ENCODE measurements at regions not wholly inside any gene's neighbourhood (a gene's known extent, or its start where the extent isn't known, plus 50 kb on each side); places are given as distances from the start of the nearest gene placed in this dataset.

DNA sequence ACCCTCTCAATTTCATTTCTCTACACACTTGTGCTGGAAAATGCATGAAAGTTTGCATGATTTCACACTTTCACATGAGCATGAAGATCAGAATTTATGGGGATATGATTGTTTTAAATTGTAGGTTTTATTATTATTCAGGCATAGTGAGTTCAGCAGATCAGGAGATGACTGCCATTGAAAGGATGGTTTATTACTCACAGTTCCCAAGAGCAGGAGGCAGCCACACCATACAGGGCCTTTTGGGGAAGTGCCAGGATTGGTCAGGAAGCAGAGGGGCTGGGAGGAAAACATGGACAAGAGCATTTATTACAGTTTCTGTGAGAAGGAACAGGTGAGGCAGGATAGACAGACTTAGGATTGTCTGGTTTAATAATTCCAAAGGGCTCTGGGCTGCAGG lies 114.6 kb upstream of the KCNJ15 start:
- TF ChIP-seq, protein P1, sequence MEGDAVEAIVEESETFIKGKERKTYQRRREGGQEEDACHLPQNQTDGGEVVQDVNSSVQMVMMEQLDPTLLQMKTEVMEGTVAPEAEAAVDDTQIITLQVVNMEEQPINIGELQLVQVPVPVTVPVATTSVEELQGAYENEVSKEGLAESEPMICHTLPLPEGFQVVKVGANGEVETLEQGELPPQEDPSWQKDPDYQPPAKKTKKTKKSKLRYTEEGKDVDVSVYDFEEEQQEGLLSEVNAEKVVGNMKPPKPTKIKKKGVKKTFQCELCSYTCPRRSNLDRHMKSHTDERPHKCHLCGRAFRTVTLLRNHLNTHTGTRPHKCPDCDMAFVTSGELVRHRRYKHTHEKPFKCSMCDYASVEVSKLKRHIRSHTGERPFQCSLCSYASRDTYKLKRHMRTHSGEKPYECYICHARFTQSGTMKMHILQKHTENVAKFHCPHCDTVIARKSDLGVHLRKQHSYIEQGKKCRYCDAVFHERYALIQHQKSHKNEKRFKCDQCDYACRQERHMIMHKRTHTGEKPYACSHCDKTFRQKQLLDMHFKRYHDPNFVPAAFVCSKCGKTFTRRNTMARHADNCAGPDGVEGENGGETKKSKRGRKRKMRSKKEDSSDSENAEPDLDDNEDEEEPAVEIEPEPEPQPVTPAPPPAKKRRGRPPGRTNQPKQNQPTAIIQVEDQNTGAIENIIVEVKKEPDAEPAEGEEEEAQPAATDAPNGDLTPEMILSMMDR (IDR thresholded peaks at IDR 0.05; ENCODE audit: low read depth, low read length), result no peak
- no peak for TF ChIP-seq POLR2A (IDR thresholded peaks at IDR 0.05; ENCODE audit: extremely low read depth, insufficient read length)
- TF ChIP-seq MYC (IDR thresholded peaks at IDR 0.05; ENCODE audit: low read depth, low read length), result no peak
- TF ChIP-seq, protein P2, sequence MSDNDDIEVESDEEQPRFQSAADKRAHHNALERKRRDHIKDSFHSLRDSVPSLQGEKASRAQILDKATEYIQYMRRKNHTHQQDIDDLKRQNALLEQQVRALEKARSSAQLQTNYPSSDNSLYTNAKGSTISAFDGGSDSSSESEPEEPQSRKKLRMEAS (IDR thresholded peaks at IDR 0.05; ENCODE audit: low read depth, low read length), result no peak
- no peak for DNase-seq (ENCODE audit: low read depth)
- H3K4me3 ChIP-seq (ENCODE audit: low read depth, low read length), result no peak overlapping the region

DNA sequence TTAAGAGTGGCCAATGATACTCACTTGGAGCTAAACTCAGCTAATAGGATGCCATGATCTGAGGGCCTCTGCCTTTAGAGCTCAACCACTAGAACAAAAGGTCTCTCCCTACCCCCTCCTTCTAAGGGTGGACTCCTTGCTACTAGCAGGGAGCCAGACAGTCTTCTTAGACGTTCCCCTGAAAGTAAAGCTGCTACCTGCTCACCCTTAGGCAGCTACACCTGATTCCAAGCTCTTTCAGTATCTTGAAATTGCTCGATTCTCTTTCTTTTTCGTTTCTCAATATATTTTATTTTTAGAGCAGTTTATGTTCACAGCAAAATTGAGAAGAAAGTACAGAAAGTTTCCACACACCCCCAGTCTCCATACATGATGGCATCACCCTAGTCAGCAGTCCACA lies 112.6 kb upstream of the KCNJ15 start:
- no peak for TF ChIP-seq MYC (IDR thresholded peaks at IDR 0.05; ENCODE audit: low read depth, low read length)
- no peak for TF ChIP-seq POLR2A (IDR thresholded peaks at IDR 0.05; ENCODE audit: extremely low read depth, insufficient read length)
- TF ChIP-seq, protein P2 (IDR thresholded peaks at IDR 0.05; ENCODE audit: low read depth, low read length), result no peak
- TF ChIP-seq, protein P1 (IDR thresholded peaks at IDR 0.05; ENCODE audit: low read depth, low read length), result no peak
- H3K4me3 ChIP-seq (ENCODE audit: low read depth, low read length), result no peak overlapping the region
- DNase-seq (ENCODE audit: low read depth), result no peak

DNA sequence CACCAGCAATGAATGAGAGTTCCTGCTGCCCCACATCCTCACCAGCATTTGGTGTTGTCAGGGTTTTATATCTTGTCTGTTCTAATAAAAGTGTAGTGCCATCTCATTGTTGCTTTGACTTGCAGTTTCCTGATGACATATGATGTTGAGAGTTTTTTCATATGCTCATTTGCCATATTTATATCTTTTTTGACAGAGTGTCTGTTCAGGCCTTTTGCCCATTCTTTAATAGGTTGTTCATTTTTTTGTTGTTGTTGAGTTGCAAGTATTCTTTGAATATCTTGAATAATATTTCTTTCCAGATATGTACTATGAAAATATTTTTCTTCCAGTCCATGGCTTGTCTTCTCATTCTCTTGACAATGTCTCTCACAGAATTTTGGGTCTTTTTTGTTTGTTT lies 111.7 kb upstream of the KCNJ15 start:
- no peak for TF ChIP-seq MYC (IDR thresholded peaks at IDR 0.05; ENCODE audit: low read depth, low read length)
- no peak for TF ChIP-seq POLR2A (IDR thresholded peaks at IDR 0.05; ENCODE audit: extremely low read depth, insufficient read length)
- TF ChIP-seq, protein P2 (IDR thresholded peaks at IDR 0.05; ENCODE audit: low read depth, low read length), result no peak
- TF ChIP-seq, protein P1 (IDR thresholded peaks at IDR 0.05; ENCODE audit: low read depth, low read length), result no peak
- H3K4me3 ChIP-seq (ENCODE audit: low read depth, low read length), result no peak overlapping the region
- no peak for DNase-seq (ENCODE audit: low read depth)

DNA sequence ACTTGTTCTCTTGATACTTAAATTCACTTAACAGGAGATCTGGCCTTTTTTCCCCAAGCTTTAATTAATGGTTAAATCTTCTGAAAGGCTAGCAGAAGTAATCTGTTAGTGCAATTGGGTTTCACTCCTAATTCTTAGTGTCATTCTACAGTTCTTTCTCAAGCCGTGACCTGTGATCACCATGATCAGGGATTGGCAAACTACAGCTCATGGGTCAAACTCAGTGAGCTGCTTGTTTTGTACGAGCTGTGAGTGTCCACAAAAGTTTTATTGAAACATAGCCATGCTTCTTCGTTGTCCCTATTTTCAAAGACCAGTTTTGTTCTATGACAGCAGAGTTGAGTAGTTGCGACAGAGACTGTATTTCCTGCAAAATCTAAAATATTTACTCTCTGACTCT lies 109.4 kb upstream of the KCNJ15 start:
- DNase-seq (ENCODE audit: low read depth), result no peak
- TF ChIP-seq, protein P2 (IDR thresholded peaks at IDR 0.05; ENCODE audit: low read depth, low read length), result no peak
- TF ChIP-seq, protein P1 (IDR thresholded peaks at IDR 0.05; ENCODE audit: low read depth, low read length), result no peak
- no peak for TF ChIP-seq POLR2A (IDR thresholded peaks at IDR 0.05; ENCODE audit: extremely low read depth, insufficient read length)
- TF ChIP-seq MYC (IDR thresholded peaks at IDR 0.05; ENCODE audit: low read depth, low read length), result no peak
- H3K4me3 ChIP-seq (ENCODE audit: low read depth, low read length), result no peak overlapping the region

DNA sequence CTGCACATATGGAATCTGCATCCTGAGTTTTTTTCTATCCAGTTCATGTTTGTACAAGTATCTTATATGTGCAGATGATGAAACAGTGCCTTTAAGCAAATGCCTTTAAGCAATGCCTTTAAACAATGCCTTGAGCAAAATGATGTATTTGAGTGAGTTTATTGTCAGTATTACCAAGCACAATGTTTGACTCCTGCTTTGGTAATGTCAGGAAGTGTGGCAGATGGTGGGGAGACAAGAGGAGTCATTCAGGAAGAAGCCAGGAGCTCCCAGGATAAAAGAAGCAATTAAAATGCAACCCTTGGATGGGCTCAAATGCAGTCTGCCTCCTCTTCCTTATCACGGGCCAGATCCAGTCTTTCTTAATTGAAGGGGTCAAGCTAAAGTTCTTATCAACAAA lies 108.7 kb upstream of the KCNJ15 start:
- no peak for TF ChIP-seq MYC (IDR thresholded peaks at IDR 0.05; ENCODE audit: low read depth, low read length)
- TF ChIP-seq, protein P2 (IDR thresholded peaks at IDR 0.05; ENCODE audit: low read depth, low read length), result no peak
- TF ChIP-seq, protein P1 (IDR thresholded peaks at IDR 0.05; ENCODE audit: low read depth, low read length), result no peak
- TF ChIP-seq POLR2A (IDR thresholded peaks at IDR 0.05; ENCODE audit: extremely low read depth, insufficient read length), result no peak
- no peak overlapping the region for H3K4me3 ChIP-seq (ENCODE audit: low read depth, low read length)
- no peak for DNase-seq (ENCODE audit: low read depth)

All from NB4 (cell line).